Fibroblast of lung (primary cell): ENCODE measurements at regions not wholly inside any gene's neighbourhood (a gene's known extent, or its start where the extent isn't known, plus 50 kb on each side); places are given as distances from the start of the nearest gene placed in this dataset.
A peak's percentile ranks its signal among the peaks of the same experiment; 100 is the strongest.

Experiments used
- DNase-seq, 2 donors: peaks; one replicate each; pipeline versions ENCODE4 v3.0.0 to v3.0.0-alpha.2; 2010; ENCODE audit warnings: low read depth in 2 of 2
- H2AFZ ChIP-seq: 2 replicates; pipeline ENCODE4 v1.5.1; 2012; ENCODE audit warnings: low read length, control low read depth, inconsistent platforms
- H3K27ac ChIP-seq: 2 replicates; pipeline ENCODE4 v1.5.1; 2011; ENCODE audit warnings: low read length, control low read depth; ENCODE audit not compliant: insufficient read depth
- H3K27me3 ChIP-seq: 2 replicates; pipeline ENCODE4 v1.5.1; 2011; ENCODE audit warnings: mild to moderate bottlenecking, low read length; ENCODE audit not compliant: control insufficient read depth, insufficient read depth
- H3K36me3 ChIP-seq: 2 replicates; pipeline ENCODE4 v1.5.1; 2011; ENCODE audit warnings: low read length; ENCODE audit not compliant: control insufficient read depth, insufficient read depth
- H3K4me1 ChIP-seq: 2 replicates; pipeline ENCODE4 v1.5.1; 2011; ENCODE audit warnings: low read length; ENCODE audit not compliant: control insufficient read depth, insufficient read depth; ENCODE audit errors: extremely low read depth
- H3K4me2 ChIP-seq: 2 replicates; pipeline ENCODE4 v1.5.1; 2011; ENCODE audit warnings: low read length, control low read depth; ENCODE audit not compliant: insufficient read depth; ENCODE audit errors: extremely low read depth
- H3K4me3 ChIP-seq, 4 experiments: fragments of 200-600 bp in 1 of 4; sonication (generic) in 1 of 4; replicated peaks in 1 of 4; 2 replicates each; pipeline ENCODE4 v1.5.1; 2011 to 2016; ENCODE audit warnings: low read length in 4 of 4, low read depth in 3 of 4, mild to moderate bottlenecking in 3 of 4, control low read depth in 2 of 4, inconsistent platforms in 1 of 4, mixed read lengths in 1 of 4; ENCODE audit not compliant: insufficient read depth in 1 of 4; ENCODE audit errors: control extremely low read depth in 1 of 4
- H3K79me2 ChIP-seq: 2 replicates; pipeline ENCODE4 v1.5.1; 2012; ENCODE audit warnings: mild to moderate bottlenecking, low read length, inconsistent platforms; ENCODE audit not compliant: control insufficient read depth, insufficient read depth
- H3K9ac ChIP-seq: 2 replicates; pipeline ENCODE4 v1.5.1; 2011; ENCODE audit warnings: mild to moderate bottlenecking, low read length, control low read depth; ENCODE audit not compliant: insufficient read depth
- H3K9me3 ChIP-seq: 2 replicates; pipeline ENCODE4 v1.5.1; 2012; ENCODE audit warnings: low read depth, low read length; ENCODE audit not compliant: control insufficient read depth, insufficient read depth
- H4K20me1 ChIP-seq: 2 replicates; pipeline ENCODE4 v1.5.1; 2011; ENCODE audit warnings: low read length; ENCODE audit not compliant: control insufficient read depth, insufficient read depth; ENCODE audit errors: extremely low read depth
- EZH2 ChIP-seq: IDR thresholded peaks from 2 replicates; pipeline ENCODE4 v1.5.1; 2012; ENCODE audit warnings: low read length, control low read depth, mild to moderate bottlenecking; ENCODE audit errors: missing control alignments
- TF ChIP-seq, protein P1 (sequence below), 2 donors: IDR thresholded peaks in 1 of 2; conservative IDR thresholded peaks in 1 of 2; 1 replicate in 1 of 2; 2 replicates in 1 of 2; pipeline ENCODE4 v1.5.1; 2011 to 2012; ENCODE audit warnings: low read length in 2 of 2, control low read depth in 1 of 2, inconsistent platforms in 1 of 2, low read depth in 1 of 2, mild to moderate bottlenecking in 1 of 2

GRCh38 chr17:5809580-5810188 is 225.4 kb upstream of the NLRP1 start:
- no peak overlapping the region for H3K4me3 ChIP-seq
- H4K20me1 ChIP-seq = no peaks in the 10 kb centered on the region
- no peaks in the 10 kb centered on the region for H3K36me3 ChIP-seq
- no peaks in the 10 kb centered on the region for H3K27me3 ChIP-seq
- TF ChIP-seq, protein P1, sequence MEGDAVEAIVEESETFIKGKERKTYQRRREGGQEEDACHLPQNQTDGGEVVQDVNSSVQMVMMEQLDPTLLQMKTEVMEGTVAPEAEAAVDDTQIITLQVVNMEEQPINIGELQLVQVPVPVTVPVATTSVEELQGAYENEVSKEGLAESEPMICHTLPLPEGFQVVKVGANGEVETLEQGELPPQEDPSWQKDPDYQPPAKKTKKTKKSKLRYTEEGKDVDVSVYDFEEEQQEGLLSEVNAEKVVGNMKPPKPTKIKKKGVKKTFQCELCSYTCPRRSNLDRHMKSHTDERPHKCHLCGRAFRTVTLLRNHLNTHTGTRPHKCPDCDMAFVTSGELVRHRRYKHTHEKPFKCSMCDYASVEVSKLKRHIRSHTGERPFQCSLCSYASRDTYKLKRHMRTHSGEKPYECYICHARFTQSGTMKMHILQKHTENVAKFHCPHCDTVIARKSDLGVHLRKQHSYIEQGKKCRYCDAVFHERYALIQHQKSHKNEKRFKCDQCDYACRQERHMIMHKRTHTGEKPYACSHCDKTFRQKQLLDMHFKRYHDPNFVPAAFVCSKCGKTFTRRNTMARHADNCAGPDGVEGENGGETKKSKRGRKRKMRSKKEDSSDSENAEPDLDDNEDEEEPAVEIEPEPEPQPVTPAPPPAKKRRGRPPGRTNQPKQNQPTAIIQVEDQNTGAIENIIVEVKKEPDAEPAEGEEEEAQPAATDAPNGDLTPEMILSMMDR (conservative IDR thresholded peaks at IDR 0.05 in 1 of 2, IDR thresholded peaks at IDR 0.05 in 1 of 2; ENCODE audit: low read depth in 1 of 2, low read length in 2 of 2) = no peak
- no peak for TF ChIP-seq EZH2
- H3K4me2 ChIP-seq = no peak overlapping the region
- H3K9ac ChIP-seq = no peak overlapping the region
- H3K9me3 ChIP-seq = no peaks in the 10 kb centered on the region
- peak in 1 of 2 donors; percentile 5 for DNase-seq
- H2AFZ ChIP-seq = no peak overlapping the region
- H3K79me2 ChIP-seq = no peaks in the 10 kb centered on the region
- H3K4me1 ChIP-seq = no peaks in the 10 kb centered on the region
- H3K27ac ChIP-seq = no peak overlapping the region

DNA sequence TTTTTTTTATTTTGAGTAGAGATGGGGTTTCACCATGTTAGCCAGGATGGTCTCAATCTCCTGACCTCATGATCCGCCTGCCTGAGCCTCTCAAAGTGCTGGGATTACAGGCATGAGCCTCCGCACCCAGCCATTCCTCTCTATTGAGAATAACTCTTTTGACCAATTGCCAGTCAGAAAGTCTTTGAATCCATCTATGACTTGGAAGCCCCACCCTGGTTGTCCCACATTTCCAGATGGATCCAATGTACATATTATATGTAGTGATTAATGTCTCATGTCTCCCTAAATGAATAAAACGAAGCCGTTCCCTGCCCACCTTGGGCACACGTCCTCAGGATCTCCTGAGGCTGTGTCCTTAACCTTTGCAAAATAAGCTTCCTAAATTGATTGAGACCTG is 228.3 kb upstream of the NLRP1 start:
- H3K9ac ChIP-seq = no peak overlapping the region
- H3K27me3 ChIP-seq = no peaks in the 10 kb centered on the region
- no peak overlapping the region for H2AFZ ChIP-seq
- no peaks in the 10 kb centered on the region for H3K79me2 ChIP-seq
- no peaks in the 10 kb centered on the region for H3K4me1 ChIP-seq
- no peak for TF ChIP-seq EZH2
- TF ChIP-seq, protein P1 (conservative IDR thresholded peaks at IDR 0.05 in 1 of 2, IDR thresholded peaks at IDR 0.05 in 1 of 2; ENCODE audit: low read depth in 1 of 2, low read length in 2 of 2) = no peak
- H3K27ac ChIP-seq = no peak overlapping the region
- H3K36me3 ChIP-seq = no peaks in the 10 kb centered on the region
- no peak for DNase-seq
- no peaks in the 10 kb centered on the region for H4K20me1 ChIP-seq
- no peak overlapping the region for H3K4me3 ChIP-seq
- no peaks in the 10 kb centered on the region for H3K9me3 ChIP-seq
- H3K4me2 ChIP-seq = no peak overlapping the region

DNA sequence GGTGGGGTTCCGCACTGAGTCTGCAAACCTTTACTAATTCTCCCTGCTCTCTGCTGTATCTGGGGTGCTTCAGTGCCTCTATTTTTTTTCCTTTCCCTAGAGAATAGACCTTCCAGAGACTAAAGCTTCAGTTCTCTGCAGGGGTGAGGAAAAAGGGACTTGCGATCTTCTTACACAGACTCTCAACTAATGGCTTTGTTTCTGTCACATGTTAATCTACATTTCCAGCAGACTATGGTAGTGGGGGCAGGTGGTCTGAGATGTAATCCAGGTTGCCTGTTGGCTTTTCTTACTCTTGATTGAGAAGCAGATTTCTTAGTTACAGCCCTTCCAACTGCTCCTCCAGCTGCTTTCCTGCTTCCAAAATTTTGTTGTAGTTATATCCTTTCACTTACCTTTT is 229.0 kb upstream of the NLRP1 start:
- no peak for DNase-seq
- H3K36me3 ChIP-seq = no peaks in the 10 kb centered on the region
- no peaks in the 10 kb centered on the region for H4K20me1 ChIP-seq
- no peaks in the 10 kb centered on the region for H3K79me2 ChIP-seq
- no peak overlapping the region for H3K9ac ChIP-seq
- no peaks in the 10 kb centered on the region for H3K9me3 ChIP-seq
- H3K27me3 ChIP-seq = no peaks in the 10 kb centered on the region
- H2AFZ ChIP-seq = no peak overlapping the region
- H3K4me3 ChIP-seq = no peak overlapping the region
- H3K4me2 ChIP-seq = no peak overlapping the region
- no peaks in the 10 kb centered on the region for H3K4me1 ChIP-seq
- H3K27ac ChIP-seq = no peak overlapping the region
- no peak for TF ChIP-seq EZH2
- TF ChIP-seq, protein P1 (conservative IDR thresholded peaks at IDR 0.05 in 1 of 2, IDR thresholded peaks at IDR 0.05 in 1 of 2; ENCODE audit: low read depth in 1 of 2, low read length in 2 of 2) = no peak
